Heart right ventricle (tissue), 16 donors: ENCODE measurements at regions not wholly inside any gene's neighbourhood (a gene's known extent, or its start where the extent isn't known, plus 50 kb on each side); places are given as distances from the start of the nearest gene placed in this dataset.

Experiments used
- ATAC-seq, 8 donors: fragments of 200-7000 bp; cut with Tn5 transposase; one replicate each; pipeline ENCODE4 v1.9.1; 2020; ENCODE audit warnings: mild to moderate bottlenecking in 8 of 8, moderate library complexity in 8 of 8, moderate number of reproducible peaks in 1 of 8
- DNase-seq, 2 donors: peaks; one replicate each; pipeline ENCODE4 v3.0.0-alpha.2; 2020
- H3K27ac ChIP-seq, 10 donors: fragments of 200-600 bp; sonication (generic) in 2 of 10; one replicate each; pipeline versions ENCODE4 v1.5.0 to v1.8.0; 2020 to 2022; ENCODE audit warnings: mild to moderate bottlenecking in 3 of 10
- H3K27me3 ChIP-seq, 7 donors: fragments of 200-600 bp; one replicate each; pipeline ENCODE4 v1.8.0; 2021 to 2022; ENCODE audit warnings: mild to moderate bottlenecking in 2 of 7
- H3K36me3 ChIP-seq, 9 donors: fragments of 200-600 bp; sonication (generic) in 1 of 9; one replicate each; pipeline versions ENCODE4 v1.5.0 to v1.8.0; 2020 to 2022; ENCODE audit warnings: mild to moderate bottlenecking in 2 of 9
- H3K4me1 ChIP-seq, 9 donors: fragments of 200-600 bp; sonication (generic) in 1 of 9; one replicate each; pipeline versions ENCODE4 v1.5.0 to v1.8.0; 2020 to 2022; ENCODE audit warnings: mild to moderate bottlenecking in 4 of 9
- H3K4me3 ChIP-seq, 10 donors: fragments of 200-600 bp; sonication (generic) in 2 of 10; one replicate each; pipeline versions ENCODE4 v1.5.0 to v1.8.0; 2020 to 2022; ENCODE audit warnings: mild to moderate bottlenecking in 7 of 10, moderate library complexity in 2 of 10
- H3K9me3 ChIP-seq, 11 donors: fragments of 200-600 bp in 10 of 11; sonication (generic) in 2 of 11; one replicate each; pipeline versions ENCODE4 v1.5.0 to v1.8.0; 2013 to 2022; ENCODE audit warnings: mild to moderate bottlenecking in 2 of 11, control low read depth in 1 of 11, moderate library complexity in 1 of 11
- WGBS, 2 donors: extraction: QIAGEN DNeasy Blood & Tissue Kit; methylation state at CpG; one replicate each; pipeline ENCODE4 v1.1.7; 2013; ENCODE audit warnings: inconsistent platforms in 1 of 2; 5-methylcytosine and 5-hydroxymethylcytosine counted together
- intact Hi-C, 10 donors: fragments of 100-400 bp; cut with DNase I; formaldehyde crosslinking; loops; one replicate each; pipeline versions ENCODE4 v1.11.1 to v1.14.2; 2022
- TF ChIP-seq, protein P1 (sequence below), 9 donors: fragments of 200-600 bp; sonication (generic) in 2 of 9; IDR thresholded peaks; one replicate each; pipeline versions ENCODE4 v1.5.0 to v1.8.0; 2021 to 2022; ENCODE audit warnings: antibody characterized with exemption in 9 of 9, mild to moderate bottlenecking in 5 of 9, moderate library complexity in 1 of 9
- donor health status: Arrhythmogenic right ventricular cardiomyopathy.
- donor health status: ischemic (EF 13 %, LVEDD 7.1; RV severe dilation, severe dysfunction).
- donor health status: healthy with polysubstance abuse.
- donor health status: DM: no; HTN: yes; CAD: no.
- donor health status: DM: no; HTN: no; CAD: no.
- donor health status: ischemic (EF 25% LVEDD 6.9; RV normal size, moderate dysfunction).
- donor health status: ischemic (EF 25% LVEDD 5.7; RV mildly dilated, moderate dysfunction).
- donor health status: healthy.
- donor health status: DM: yes; HTN: yes; CAD: no.
- donor health status: Ischemic cardiomyopathy.
- donor health status: ischemic (EF 35%, LVEDD 5.7; RV mildly dilated, moderate dysfunction).
- donor health status: nonischemic (EF 11% LVEDD 7.7; RV severe dilation, severe dysfunction).
- donor health status: DM: yes; HTN: yes; CAD: no.
- donor health status: PGD.
- donor health status: ischemic (EF 29% LVEDD 5.4; RV normal size, mild dysfunction).
- donor health status: nonischemic (EF 23%, LVEDD 6.1; RV moderate dilation, normal function).

DNA sequence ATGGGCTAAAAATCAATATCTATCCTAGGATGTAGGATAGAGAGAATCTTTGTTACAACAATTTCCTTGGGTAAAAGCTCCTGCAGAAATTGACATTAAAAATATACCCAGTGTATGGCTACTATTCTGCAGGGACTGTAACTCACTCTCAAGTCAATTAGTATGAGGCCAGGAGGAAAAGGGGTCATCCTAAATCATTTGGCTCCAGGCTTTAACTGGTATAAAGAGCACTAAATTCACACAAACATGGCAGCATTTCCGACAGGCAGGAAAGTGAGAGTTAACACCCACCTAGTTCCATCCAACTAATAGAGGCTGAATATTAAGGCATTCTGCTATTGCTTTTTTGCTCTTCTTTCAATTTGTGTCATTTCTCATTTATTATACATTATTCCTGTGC lies 218.6 kb upstream of the C1orf87 start:
- 92 to 94% methylated on average over 1 of the region's 1 CpG for WGBS, 2 donors
- intact Hi-C loops, result no loop called here

DNA sequence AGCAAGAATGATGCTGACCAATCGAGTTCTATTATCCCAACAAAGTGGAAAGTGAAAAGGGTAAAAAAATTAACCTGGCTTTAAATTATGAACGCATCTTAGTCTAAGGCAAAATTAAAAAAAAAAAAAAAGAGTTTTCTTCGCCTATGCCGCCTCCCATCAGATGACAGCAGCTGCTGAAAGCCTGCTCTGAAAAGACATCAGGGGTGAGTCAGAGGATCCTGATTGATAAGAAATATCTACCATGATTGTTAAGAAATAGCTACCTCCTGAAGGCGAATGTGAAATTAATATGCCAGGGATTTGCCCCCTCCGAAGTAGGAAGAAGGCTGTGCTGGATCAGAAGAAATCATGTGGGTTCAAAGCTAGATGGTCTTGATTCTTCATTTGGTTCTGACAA lies 216.8 kb upstream of the C1orf87 start:
- ATAC-seq (no peak), DNase-seq (no peak)
- H3K9me3 ChIP-seq, result no peaks in the 10 kb centered on the region
- intact Hi-C loops, result no loop called here
- TF ChIP-seq, protein P1, sequence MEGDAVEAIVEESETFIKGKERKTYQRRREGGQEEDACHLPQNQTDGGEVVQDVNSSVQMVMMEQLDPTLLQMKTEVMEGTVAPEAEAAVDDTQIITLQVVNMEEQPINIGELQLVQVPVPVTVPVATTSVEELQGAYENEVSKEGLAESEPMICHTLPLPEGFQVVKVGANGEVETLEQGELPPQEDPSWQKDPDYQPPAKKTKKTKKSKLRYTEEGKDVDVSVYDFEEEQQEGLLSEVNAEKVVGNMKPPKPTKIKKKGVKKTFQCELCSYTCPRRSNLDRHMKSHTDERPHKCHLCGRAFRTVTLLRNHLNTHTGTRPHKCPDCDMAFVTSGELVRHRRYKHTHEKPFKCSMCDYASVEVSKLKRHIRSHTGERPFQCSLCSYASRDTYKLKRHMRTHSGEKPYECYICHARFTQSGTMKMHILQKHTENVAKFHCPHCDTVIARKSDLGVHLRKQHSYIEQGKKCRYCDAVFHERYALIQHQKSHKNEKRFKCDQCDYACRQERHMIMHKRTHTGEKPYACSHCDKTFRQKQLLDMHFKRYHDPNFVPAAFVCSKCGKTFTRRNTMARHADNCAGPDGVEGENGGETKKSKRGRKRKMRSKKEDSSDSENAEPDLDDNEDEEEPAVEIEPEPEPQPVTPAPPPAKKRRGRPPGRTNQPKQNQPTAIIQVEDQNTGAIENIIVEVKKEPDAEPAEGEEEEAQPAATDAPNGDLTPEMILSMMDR (IDR thresholded peaks at IDR 0.05), result no peak
- H3K4me3 ChIP-seq, result no peak overlapping the region
- H3K4me1 ChIP-seq, result no peaks in the 10 kb centered on the region
- 88 to 91% methylated on average over 6 of the region's 6 CpGs for WGBS, 2 donors
- no peaks in the 10 kb centered on the region for H3K36me3 ChIP-seq
- no peaks in the 10 kb centered on the region for H3K27me3 ChIP-seq
- H3K27ac ChIP-seq, result no peak overlapping the region

More for the DNA sequence above, 218.6 kb upstream of the C1orf87 start:
- Histone ChIP-seq H3K4me3 (no peak overlapping the region), H3K27me3 (no peaks in the 10 kb centered on the region), H3K27ac (no peak overlapping the region), H3K36me3 (no peaks in the 10 kb centered on the region), H3K4me1 (no peaks in the 10 kb centered on the region), H3K9me3 (no peaks in the 10 kb centered on the region)
- no peak for DNase-seq
- TF ChIP-seq, protein P1 (IDR thresholded peaks at IDR 0.05), result no peak
- ATAC-seq, result no peak

- TF ChIP-seq, protein P1 (IDR thresholded peaks at IDR 0.05), result no peak
- H3K4me1 ChIP-seq, result peaks cover 0 to 3% (median 0%) of the 10 kb centered on the region in 9 donors
- H3K36me3 ChIP-seq, result no peaks in the 10 kb centered on the region
- H3K4me3 ChIP-seq, result no peak overlapping the region
- no peaks in the 10 kb centered on the region for H3K27me3 ChIP-seq
- DNase-seq, result no peak
- H3K27ac ChIP-seq, result no peak overlapping the region
- no peaks in the 10 kb centered on the region for H3K9me3 ChIP-seq
- no peak for ATAC-seq
- intact Hi-C loops, result loop anchor here in 4 of 10 donors (10.0 kb wide), 6 partner anchors 313 to 1557 kb away; no protein-coding TSS in a partner anchor
- 65 to 81% methylated on average over 1 of the region's 1 CpG for WGBS, 2 donors
Observed at GRCh38 chr1:60287536-60287935, 214.0 kb upstream of the C1orf87 start.

GRCh38 chr1:60283690-60284089 lies 210.1 kb upstream of the C1orf87 start:
- Histone ChIP-seq H3K9me3 (no peaks in the 10 kb centered on the region), H3K4me3 (no peak overlapping the region), H3K27ac (no peak overlapping the region), H3K4me1 (peaks cover 0 to 19% (median 15%) of the 10 kb centered on the region in 9 donors), H3K27me3 (no peaks in the 10 kb centered on the region), H3K36me3 (no peaks in the 10 kb centered on the region)
- ATAC-seq (peak in 1 of 8 donors; percentile 66), DNase-seq (no peak)
- 90 to 92% methylated on average over 2 of the region's 2 CpGs for WGBS, 2 donors
- TF ChIP-seq, protein P1 (IDR thresholded peaks at IDR 0.05), result no peak
- intact Hi-C loops, result loop anchor here in 8 of 10 donors (5.0 to 10.0 kb wide), 10 partner anchors 309 to 1569 kb away; no protein-coding TSS in a partner anchor
